ENCODE measurements at regions not wholly inside any gene's neighbourhood (a gene's known extent, or its start where the extent isn't known, plus 50 kb on each side); places are given as distances from the start of the nearest gene placed in this dataset.

DNA sequence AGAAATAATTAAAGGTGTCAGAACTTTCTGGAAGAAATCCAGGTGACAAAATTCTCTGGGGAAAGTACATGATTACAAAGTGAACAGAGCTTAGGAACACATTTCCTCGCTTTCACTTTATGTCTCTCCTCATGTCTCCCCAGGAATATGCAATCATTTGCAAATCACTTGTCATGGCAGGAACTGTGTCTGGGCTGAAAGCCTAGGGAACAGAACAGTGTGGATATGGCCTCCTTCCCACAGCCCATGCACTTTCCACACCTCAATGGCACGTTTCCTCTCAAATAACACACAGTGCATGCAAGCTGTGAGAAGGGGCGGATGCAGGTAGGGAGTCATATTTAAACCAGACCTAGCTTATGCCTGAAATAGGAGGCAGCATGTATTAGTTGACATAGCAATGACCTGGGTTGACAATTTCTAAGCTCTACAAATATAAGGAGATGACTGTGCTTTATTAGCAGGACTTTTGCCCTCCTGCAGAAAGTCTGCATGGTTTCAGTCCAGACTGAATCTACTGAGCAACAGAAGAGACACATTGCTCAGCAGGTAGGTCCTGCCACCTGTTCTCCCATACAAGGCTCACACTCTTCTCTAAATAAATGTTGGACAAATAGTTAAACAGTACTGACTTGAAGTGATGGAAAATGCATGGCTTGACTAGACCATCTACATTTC is 236.0 kb upstream of the ELAC2 start:
- WGBS, result 66% methylated on average over 3 of the region's 3 CpGs
- TF ChIP-seq CTCF (IDR thresholded peaks at IDR 0.05) (no peak), POLR2AphosphoS5 (IDR thresholded peaks at IDR 0.05) (no peak), POLR2A (IDR thresholded peaks at IDR 0.05) (no peak)

DNA sequence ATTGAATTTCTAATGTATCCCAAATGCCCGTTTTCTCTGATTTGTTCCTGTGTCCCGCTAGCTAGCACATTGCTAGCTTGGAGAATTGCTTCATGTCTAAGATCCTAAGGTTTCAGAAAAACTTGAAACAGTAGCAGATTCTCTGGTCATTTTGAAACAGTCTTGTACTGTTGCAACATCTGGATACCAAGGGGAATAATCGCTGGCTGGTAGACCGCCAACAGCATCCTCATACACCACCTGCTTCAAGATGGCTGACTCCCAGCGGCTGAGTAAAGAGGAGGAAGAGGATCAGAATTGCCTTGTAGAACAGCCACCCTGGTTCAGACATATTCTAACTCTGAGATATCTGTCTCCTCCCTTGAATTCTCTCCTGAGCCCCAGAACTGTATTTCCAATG is 226.7 kb upstream of the ELAC2 start:
- no peaks in the 10 kb centered on the region for H3K9me3 ChIP-seq
- 92% methylated on average over 5 of the region's 5 CpGs for WGBS
- no peak overlapping the region for H3K4me3 ChIP-seq
- no peak for TF ChIP-seq POLR2A (IDR thresholded peaks at IDR 0.05)
- TF ChIP-seq CTCF (IDR thresholded peaks at IDR 0.05), result no peak
- no peak for TF ChIP-seq POLR2AphosphoS5 (IDR thresholded peaks at IDR 0.05)
- intact Hi-C loops (cut with DNase I), result no loop called here
- H3K4me1 ChIP-seq (replicated peaks), result no peaks in the 10 kb centered on the region
- H3K36me3 ChIP-seq, result no peaks in the 10 kb centered on the region
- H3K27me3 ChIP-seq (replicated peaks; ENCODE audit: insufficient read depth), result no peaks in the 10 kb centered on the region
- no peak overlapping the region for H3K27ac ChIP-seq
- no peak for DNase-seq (ENCODE audit: low spot score)

More for the DNA sequence above, 236.0 kb upstream of the ELAC2 start:
- Histone ChIP-seq H3K36me3 (no peaks in the 10 kb centered on the region), H3K9me3 (no peaks in the 10 kb centered on the region), H3K4me3 (no peak overlapping the region), H3K4me1 (replicated peaks) (no peaks in the 10 kb centered on the region), H3K27me3 (replicated peaks; ENCODE audit: insufficient read depth) (no peaks in the 10 kb centered on the region), H3K27ac (no peak overlapping the region)
- intact Hi-C loops (cut with DNase I), result no loop called here
- DNase-seq (ENCODE audit: low spot score), result no peak

DNA sequence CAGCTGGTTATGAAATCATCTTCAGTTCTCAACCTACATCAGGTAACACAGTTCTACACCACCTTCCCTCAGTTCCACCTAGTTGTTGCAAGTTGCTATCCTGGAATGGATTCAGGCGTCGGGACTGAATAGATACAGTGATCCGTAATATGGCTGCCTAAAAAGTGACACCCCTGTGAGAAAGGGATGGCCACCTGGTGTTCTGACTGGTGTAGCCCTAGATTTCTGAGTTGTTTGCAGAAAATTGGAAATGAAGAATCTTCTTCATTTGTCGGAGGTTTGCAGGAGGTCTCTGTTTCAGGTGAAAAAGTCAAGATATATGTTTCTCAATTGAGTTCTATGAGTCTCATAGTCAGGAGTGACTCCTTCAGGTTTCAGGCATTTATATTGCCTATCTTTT is 225.8 kb upstream of the ELAC2 start:
- H3K4me3 ChIP-seq, result no peak overlapping the region
- intact Hi-C loops (cut with DNase I), result no loop called here
- no peaks in the 10 kb centered on the region for H3K36me3 ChIP-seq
- no peak overlapping the region for H3K27ac ChIP-seq
- H3K4me1 ChIP-seq (replicated peaks), result no peaks in the 10 kb centered on the region
- TF ChIP-seq POLR2AphosphoS5 (IDR thresholded peaks at IDR 0.05), result no peak
- no peak for TF ChIP-seq POLR2A (IDR thresholded peaks at IDR 0.05)
- no peak for TF ChIP-seq CTCF (IDR thresholded peaks at IDR 0.05)
- no peaks in the 10 kb centered on the region for H3K9me3 ChIP-seq
- 92% methylated on average over 4 of the region's 4 CpGs for WGBS
- H3K27me3 ChIP-seq (replicated peaks; ENCODE audit: insufficient read depth), result no peaks in the 10 kb centered on the region
- no peak for DNase-seq (ENCODE audit: low spot score)

GRCh38 chr17:13240851-13241250 is 223.0 kb upstream of the ELAC2 start:
- H3K4me3 ChIP-seq, result no peak overlapping the region
- no peaks in the 10 kb centered on the region for H3K4me1 ChIP-seq (replicated peaks)
- H3K9me3 ChIP-seq, result no peaks in the 10 kb centered on the region
- H3K27ac ChIP-seq, result no peak overlapping the region
- intact Hi-C loops (cut with DNase I), result no loop called here
- H3K36me3 ChIP-seq, result no peaks in the 10 kb centered on the region
- WGBS, result 88% methylated on average over 1 of the region's 1 CpG
- no peaks in the 10 kb centered on the region for H3K27me3 ChIP-seq (replicated peaks; ENCODE audit: insufficient read depth)
- no peak for TF ChIP-seq POLR2A (IDR thresholded peaks at IDR 0.05)
- TF ChIP-seq POLR2AphosphoS5 (IDR thresholded peaks at IDR 0.05), result no peak
- TF ChIP-seq CTCF (IDR thresholded peaks at IDR 0.05), result no peak
- DNase-seq (ENCODE audit: low spot score), result no peak

Measured in prostate gland (tissue), 2 donors.